HEK293 (cell line): ENCODE measurements at regions not wholly inside any gene's neighbourhood (a gene's known extent, or its start where the extent isn't known, plus 50 kb on each side); places are given as distances from the start of the nearest gene placed in this dataset.

Experiments used
- CTCF ChIA-PET: fragments of 350-600 bp; formaldehyde crosslinking; extraction: SDS; loops from one replicate; lab custom pipeline; 2021; ENCODE audit warnings: antibody characterized with exemption; lab: Yijun Ruan, JAX
- POLR2A ChIA-PET: fragments of 300-600 bp; formaldehyde crosslinking; extraction: SDS; loops from one replicate; lab custom pipeline; 2020; ENCODE audit warnings: antibody characterized with exemption, inconsistent platforms; lab: Yijun Ruan, JAX
- H3K27ac ChIP-seq: fragments of 200-500 bp; sonication (Bioruptor generic); 2 replicates; pipeline ENCODE4 v1.5.1; 2014; ENCODE audit warnings: low read depth, low read length, control low read depth, inconsistent platforms; ENCODE audit errors: extremely low read depth
- H3K36me3 ChIP-seq, 2 experiments: fragments of 200-500 bp in 1 of 2; sonication (Bioruptor generic) in 1 of 2; 1 replicate in 1 of 2; 2 replicates in 1 of 2; pipeline ENCODE4 v1.5.1; 2014 to 2017; ENCODE audit warnings: inconsistent platforms in 2 of 2, low read length in 2 of 2; ENCODE audit not compliant: control insufficient read depth in 2 of 2, insufficient read depth in 1 of 2
- H3K4me1 ChIP-seq: fragments of 200-500 bp; sonication (Bioruptor generic); 2 replicates; pipeline ENCODE4 v1.5.1; 2014; ENCODE audit warnings: mild to moderate bottlenecking, low read length, inconsistent platforms; ENCODE audit not compliant: control insufficient read depth, insufficient read depth
- H3K4me3 ChIP-seq: 2 replicates; pipeline ENCODE4 v1.5.1; 2011; ENCODE audit warnings: low read depth, mild to moderate bottlenecking, control low read depth, low read length, moderate library complexity
- H3K9me3 ChIP-seq: fragments of 200-500 bp; sonication (Bioruptor generic); 2 replicates; pipeline ENCODE4 v1.5.1; 2014; ENCODE audit warnings: low read depth, low read length, inconsistent platforms; ENCODE audit not compliant: control insufficient read depth, insufficient read depth
- BCL11A ChIP-seq: fragments of 450-650 bp; formaldehyde crosslinking; IDR thresholded peaks from 2 replicates; pipeline ENCODE4 v1.5.1; 2016; ENCODE audit warnings: low read depth, missing biosample characterization, missing genetic modification characterization
- GLI2 ChIP-seq: fragments of 450-650 bp; formaldehyde crosslinking; IDR thresholded peaks from 2 replicates; pipeline ENCODE4; 2017; ENCODE audit warnings: missing biosample characterization, missing genetic modification characterization, low read depth, borderline replicate concordance
- HOXA7 ChIP-seq: sonication (generic); formaldehyde crosslinking; IDR thresholded peaks from 2 replicates; pipeline ENCODE4 v1.8.1; 2022; ENCODE audit warnings: missing genetic modification reagents, borderline replicate concordance
- SETDB1 ChIP-seq: IDR thresholded peaks from one replicate; pipeline ENCODE4 v1.6.1; 2017; ENCODE audit warnings: mild to moderate bottlenecking, low read length, moderate library complexity, mixed read lengths; ENCODE audit not compliant: insufficient read length
- ZNF132 ChIP-seq: fragments of 450-650 bp; formaldehyde crosslinking; IDR thresholded peaks from 2 replicates; pipeline ENCODE4 v1.5.1; 2017; ENCODE audit warnings: missing biosample characterization, missing genetic modification characterization, borderline replicate concordance
- ZNF366 ChIP-seq: fragments of 450-650 bp; formaldehyde crosslinking; conservative IDR thresholded peaks from 2 replicates; pipeline ENCODE4 v1.5.1; 2016; ENCODE audit warnings: missing biosample characterization, missing genetic modification characterization
- ZNF416 ChIP-seq: fragments of 450-650 bp; formaldehyde crosslinking; IDR thresholded peaks from 2 replicates; pipeline ENCODE4 v1.5.1; 2016; ENCODE audit warnings: missing biosample characterization, missing genetic modification characterization
- ZNF510 ChIP-seq: fragments of 450-650 bp; formaldehyde crosslinking; IDR thresholded peaks from 2 replicates; pipeline ENCODE4 v1.5.1; 2018; ENCODE audit warnings: mild to moderate bottlenecking, missing genetic modification characterization, missing biosample characterization; ENCODE audit not compliant: insufficient replicate concordance
- ZNF529 ChIP-seq: fragments of 450-650 bp; formaldehyde crosslinking; IDR thresholded peaks from 2 replicates; pipeline ENCODE4 v1.5.1; 2017; ENCODE audit warnings: missing genetic modification characterization, missing biosample characterization; ENCODE audit not compliant: insufficient replicate concordance
- ZNF555 ChIP-seq: fragments of 450-650 bp; formaldehyde crosslinking; conservative IDR thresholded peaks from 2 replicates; pipeline ENCODE4 v1.5.1; 2017; ENCODE audit warnings: missing biosample characterization, mild to moderate bottlenecking, missing genetic modification characterization, inconsistent platforms
- ZNF560 ChIP-seq: fragments of 450-650 bp; formaldehyde crosslinking; IDR thresholded peaks from 2 replicates; pipeline ENCODE4 v1.5.1; 2017; ENCODE audit warnings: missing biosample characterization, missing genetic modification characterization, borderline replicate concordance
- ZNF571 ChIP-seq: fragments of 450-650 bp; formaldehyde crosslinking; IDR thresholded peaks from 2 replicates; pipeline ENCODE4 v1.5.0; 2017; ENCODE audit warnings: missing biosample characterization, missing genetic modification characterization
- ZNF600 ChIP-seq: fragments of 450-650 bp; formaldehyde crosslinking; IDR thresholded peaks from 2 replicates; pipeline ENCODE4 v1.5.1; 2016; ENCODE audit warnings: missing biosample characterization, missing genetic modification characterization
- ZNF654 ChIP-seq: fragments of 450-650 bp; formaldehyde crosslinking; IDR thresholded peaks from 2 replicates; pipeline ENCODE4 v1.5.1; 2016; ENCODE audit warnings: low read depth, missing biosample characterization, missing genetic modification characterization
- ZNF777 ChIP-seq: fragments of 450-650 bp; formaldehyde crosslinking; IDR thresholded peaks from 2 replicates; pipeline ENCODE4 v1.5.1; 2017; ENCODE audit warnings: missing biosample characterization, missing genetic modification characterization, borderline replicate concordance
- ZNF837 ChIP-seq: fragments of 450-650 bp; formaldehyde crosslinking; IDR thresholded peaks from 2 replicates; pipeline ENCODE4 v1.5.1; 2016; ENCODE audit warnings: missing biosample characterization, missing genetic modification characterization
- TF ChIP-seq, protein P1 (sequence below): fragments of 450-650 bp; formaldehyde crosslinking; IDR thresholded peaks from 2 replicates; pipeline ENCODE4 v1.5.1; 2016; ENCODE audit warnings: missing biosample characterization, missing genetic modification characterization
- TF ChIP-seq, protein P2 (sequence below): fragments of 450-650 bp; formaldehyde crosslinking; optimal IDR thresholded peaks from 2 replicates; pipeline ENCODE3; 2016; ENCODE audit warnings: missing biosample characterization, mild to moderate bottlenecking, missing genetic modification characterization
- TF ChIP-seq, protein P3 (sequence below): fragments of 450-650 bp; formaldehyde crosslinking; IDR thresholded peaks from 2 replicates; pipeline ENCODE4 v1.5.1; 2016; ENCODE audit warnings: missing biosample characterization, missing genetic modification characterization
- TF ChIP-seq, protein P4 (sequence below): fragments of 450-650 bp; formaldehyde crosslinking; IDR thresholded peaks from 2 replicates; pipeline ENCODE4 v1.5.1; 2016; ENCODE audit warnings: missing biosample characterization, missing genetic modification characterization
- TF ChIP-seq, protein P5 (sequence below): IDR thresholded peaks from 2 replicates; pipeline ENCODE4 v1.6.1; 2011; ENCODE audit warnings: mild to moderate bottlenecking, low read depth, low read length, borderline replicate concordance

DNA sequence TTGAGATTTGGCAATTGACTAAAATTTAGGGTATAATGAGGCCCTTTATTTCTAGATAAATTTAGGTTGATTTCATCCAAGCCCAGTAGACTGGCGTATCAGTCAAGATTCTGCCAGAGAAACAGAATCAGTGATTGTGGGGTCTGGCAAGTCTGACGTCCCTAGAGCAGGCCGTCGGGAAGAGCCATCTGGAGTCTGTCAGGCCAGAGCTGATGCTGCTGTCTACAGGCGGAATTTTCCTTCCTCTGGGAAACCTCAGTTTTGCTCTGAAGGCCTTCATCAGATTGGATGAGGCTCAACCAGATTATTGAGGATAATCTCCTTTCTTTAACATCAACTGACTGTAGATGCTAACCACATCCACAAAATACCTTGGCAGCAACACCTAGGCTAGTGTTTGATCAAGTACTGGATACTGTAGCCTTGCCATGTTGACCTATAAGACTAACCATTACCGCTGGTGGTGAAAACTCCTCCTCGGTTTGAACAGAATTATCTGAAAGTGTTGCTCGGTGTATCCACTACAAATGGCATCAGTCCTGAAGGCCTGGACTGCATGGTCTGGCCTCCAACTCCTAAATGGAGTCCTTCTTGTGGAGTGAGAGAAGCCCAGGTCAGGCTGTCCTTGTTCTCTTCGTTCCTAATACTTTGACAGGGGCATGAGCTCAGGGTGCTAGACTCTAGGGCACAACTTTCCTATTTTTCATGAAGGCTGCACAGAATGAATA lies 83.2 kb upstream of the ANKH start:
- H3K27ac ChIP-seq, result no peak overlapping the region
- H3K4me1 ChIP-seq, result no peaks in the 10 kb centered on the region
- ChIA-PET CTCF (interaction anchor here (0.6 to 1.2 kb wide), 3 partner anchors 13 to 180 kb away, joined by 3 read pairs; no protein-coding TSS in a partner anchor), POLR2A (no interaction called here)
- no peak overlapping the region for H3K4me3 ChIP-seq
- TF ChIP-seq ZNF571 (tag by site-specific recombination) (no peak), ZNF654 (no peak), ZNF366 (tag by site-specific recombination) (no peak), ZNF416 (tag by site-specific recombination) (no peak), ZNF132 (tag by site-specific recombination) (no peak), ZNF560 (tag by site-specific recombination) (no peak), SETDB1 (no peak), BCL11A (tag by site-specific recombination) (no peak), ZNF837 (tag by site-specific recombination) (no peak)
- TF ChIP-seq, protein P1, sequence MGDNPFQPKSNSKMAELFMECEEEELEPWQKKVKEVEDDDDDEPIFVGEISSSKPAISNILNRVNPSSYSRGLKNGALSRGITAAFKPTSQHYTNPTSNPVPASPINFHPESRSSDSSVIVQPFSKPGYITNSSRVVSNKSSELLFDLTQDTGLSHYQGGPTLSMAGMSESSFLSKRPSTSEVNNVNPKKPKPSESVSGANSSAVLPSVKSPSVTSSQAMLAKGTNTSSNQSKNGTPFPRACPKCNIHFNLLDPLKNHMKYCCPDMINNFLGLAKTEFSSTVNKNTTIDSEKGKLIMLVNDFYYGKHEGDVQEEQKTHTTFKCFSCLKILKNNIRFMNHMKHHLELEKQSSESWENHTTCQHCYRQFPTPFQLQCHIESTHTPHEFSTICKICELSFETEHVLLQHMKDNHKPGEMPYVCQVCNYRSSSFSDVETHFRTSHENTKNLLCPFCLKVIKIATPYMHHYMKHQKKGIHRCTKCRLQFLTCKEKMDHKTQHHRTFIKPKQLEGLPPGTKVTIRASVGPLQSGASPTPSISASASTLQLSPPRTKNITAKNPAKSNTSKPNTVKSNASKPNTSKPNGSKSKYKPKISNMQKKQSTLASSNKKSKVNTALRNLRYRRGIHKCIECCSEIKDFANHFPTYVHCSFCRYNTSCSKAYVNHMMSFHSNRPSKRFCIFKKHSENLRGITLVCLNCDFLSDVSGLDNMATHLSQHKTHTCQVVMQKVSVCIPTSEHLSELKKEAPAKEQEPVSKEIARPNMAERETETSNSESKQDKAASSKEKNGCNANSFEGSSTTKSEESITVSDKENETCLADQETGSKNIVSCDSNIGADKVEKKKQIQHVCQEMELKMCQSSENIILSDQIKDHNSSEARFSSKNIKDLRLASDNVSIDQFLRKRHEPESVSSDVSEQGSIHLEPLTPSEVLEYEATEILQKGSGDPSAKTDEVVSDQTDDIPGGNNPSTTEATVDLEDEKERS (tag by site-specific recombination), result no peak
- TF ChIP-seq, protein P2, sequence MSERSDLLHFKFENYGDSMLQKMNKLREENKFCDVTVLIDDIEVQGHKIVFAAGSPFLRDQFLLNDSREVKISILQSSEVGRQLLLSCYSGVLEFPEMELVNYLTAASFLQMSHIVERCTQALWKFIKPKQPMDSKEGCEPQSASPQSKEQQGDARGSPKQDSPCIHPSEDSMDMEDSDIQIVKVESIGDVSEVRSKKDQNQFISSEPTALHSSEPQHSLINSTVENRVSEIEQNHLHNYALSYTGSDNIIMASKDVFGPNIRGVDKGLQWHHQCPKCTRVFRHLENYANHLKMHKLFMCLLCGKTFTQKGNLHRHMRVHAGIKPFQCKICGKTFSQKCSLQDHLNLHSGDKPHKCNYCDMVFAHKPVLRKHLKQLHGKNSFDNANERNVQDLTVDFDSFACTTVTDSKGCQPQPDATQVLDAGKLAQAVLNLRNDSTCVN, result no peak
- TF ChIP-seq, protein P3, sequence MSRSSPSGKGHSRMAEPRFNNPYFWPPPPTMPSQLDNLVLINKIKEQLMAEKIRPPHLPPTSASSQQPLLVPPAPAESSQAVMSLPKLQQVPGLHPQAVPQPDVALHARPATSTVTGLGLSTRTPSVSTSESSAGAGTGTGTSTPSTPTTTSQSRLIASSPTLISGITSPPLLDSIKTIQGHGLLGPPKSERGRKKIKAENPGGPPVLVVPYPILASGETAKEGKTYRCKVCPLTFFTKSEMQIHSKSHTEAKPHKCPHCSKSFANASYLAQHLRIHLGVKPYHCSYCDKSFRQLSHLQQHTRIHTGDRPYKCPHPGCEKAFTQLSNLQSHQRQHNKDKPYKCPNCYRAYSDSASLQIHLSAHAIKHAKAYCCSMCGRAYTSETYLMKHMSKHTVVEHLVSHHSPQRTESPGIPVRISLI, result no peak
- TF ChIP-seq, protein P4, sequence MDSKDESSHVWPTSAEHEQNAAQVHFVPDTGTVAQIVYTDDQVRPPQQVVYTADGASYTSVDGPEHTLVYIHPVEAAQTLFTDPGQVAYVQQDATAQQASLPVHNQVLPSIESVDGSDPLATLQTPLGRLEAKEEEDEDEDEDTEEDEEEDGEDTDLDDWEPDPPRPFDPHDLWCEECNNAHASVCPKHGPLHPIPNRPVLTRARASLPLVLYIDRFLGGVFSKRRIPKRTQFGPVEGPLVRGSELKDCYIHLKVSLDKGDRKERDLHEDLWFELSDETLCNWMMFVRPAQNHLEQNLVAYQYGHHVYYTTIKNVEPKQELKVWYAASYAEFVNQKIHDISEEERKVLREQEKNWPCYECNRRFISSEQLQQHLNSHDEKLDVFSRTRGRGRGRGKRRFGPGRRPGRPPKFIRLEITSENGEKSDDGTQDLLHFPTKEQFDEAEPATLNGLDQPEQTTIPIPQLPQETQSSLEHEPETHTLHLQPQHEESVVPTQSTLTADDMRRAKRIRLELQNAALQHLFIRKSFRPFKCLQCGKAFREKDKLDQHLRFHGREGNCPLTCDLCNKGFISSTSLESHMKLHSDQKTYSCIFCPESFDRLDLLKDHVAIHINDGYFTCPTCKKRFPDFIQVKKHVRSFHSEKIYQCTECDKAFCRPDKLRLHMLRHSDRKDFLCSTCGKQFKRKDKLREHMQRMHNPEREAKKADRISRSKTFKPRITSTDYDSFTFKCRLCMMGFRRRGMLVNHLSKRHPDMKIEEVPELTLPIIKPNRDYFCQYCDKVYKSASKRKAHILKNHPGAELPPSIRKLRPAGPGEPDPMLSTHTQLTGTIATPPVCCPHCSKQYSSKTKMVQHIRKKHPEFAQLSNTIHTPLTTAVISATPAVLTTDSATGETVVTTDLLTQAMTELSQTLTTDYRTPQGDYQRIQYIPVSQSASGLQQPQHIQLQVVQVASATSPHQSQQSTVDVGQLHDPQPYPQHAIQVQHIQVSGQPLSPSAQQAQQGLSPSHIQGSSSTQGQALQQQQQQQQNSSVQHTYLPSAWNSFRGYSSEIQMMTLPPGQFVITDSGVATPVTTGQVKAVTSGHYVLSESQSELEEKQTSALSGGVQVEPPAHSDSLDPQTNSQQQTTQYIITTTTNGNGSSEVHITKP (tag by site-specific recombination), result no peak
- H3K9me3 ChIP-seq, result no peaks in the 10 kb centered on the region
- no peaks in the 10 kb centered on the region for H3K36me3 ChIP-seq

DNA sequence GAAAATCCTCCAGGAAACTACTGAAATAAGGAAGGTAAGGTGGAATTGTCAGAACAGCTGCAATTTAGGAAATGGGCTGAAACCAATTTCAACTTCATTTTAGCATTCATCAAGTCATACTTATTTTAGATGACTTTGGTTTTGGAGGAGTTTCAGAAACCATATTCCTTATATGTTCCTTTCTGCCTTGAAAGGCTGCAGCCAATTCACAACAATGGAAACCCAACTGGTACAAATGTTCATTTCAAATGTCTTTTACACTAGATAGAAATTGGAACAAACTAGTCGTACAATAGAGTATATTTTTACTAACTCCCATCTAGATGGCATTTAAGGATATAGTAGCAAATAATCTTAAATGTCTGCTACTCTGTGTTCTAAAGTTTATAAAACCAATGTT lies 82.6 kb upstream of the ANKH start:
- no peaks in the 10 kb centered on the region for H3K36me3 ChIP-seq
- POLR2A ChIA-PET, result no interaction called here
- TF ChIP-seq GLI2, result no peak
- TF ChIP-seq ZNF600 (tag by site-specific recombination), result no peak
- no peak for TF ChIP-seq HOXA7
- no peak for TF ChIP-seq ZNF555
- TF ChIP-seq, protein P5, sequence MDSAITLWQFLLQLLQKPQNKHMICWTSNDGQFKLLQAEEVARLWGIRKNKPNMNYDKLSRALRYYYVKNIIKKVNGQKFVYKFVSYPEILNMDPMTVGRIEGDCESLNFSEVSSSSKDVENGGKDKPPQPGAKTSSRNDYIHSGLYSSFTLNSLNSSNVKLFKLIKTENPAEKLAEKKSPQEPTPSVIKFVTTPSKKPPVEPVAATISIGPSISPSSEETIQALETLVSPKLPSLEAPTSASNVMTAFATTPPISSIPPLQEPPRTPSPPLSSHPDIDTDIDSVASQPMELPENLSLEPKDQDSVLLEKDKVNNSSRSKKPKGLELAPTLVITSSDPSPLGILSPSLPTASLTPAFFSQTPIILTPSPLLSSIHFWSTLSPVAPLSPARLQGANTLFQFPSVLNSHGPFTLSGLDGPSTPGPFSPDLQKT, result no peak
- no peak for TF ChIP-seq ZNF510 (tag by site-specific recombination)
- no peak for TF ChIP-seq ZNF529 (tag by site-specific recombination)
- no peak for TF ChIP-seq ZNF777

More for the DNA sequence above, 82.6 kb upstream of the ANKH start:
- no peak overlapping the region for H3K27ac ChIP-seq
- CTCF ChIA-PET, result no interaction called here
- H3K4me1 ChIP-seq, result no peaks in the 10 kb centered on the region
- H3K9me3 ChIP-seq, result no peaks in the 10 kb centered on the region
- H3K4me3 ChIP-seq, result no peak overlapping the region
